SK-N-SH (cell line): ENCODE measurements at regions not wholly inside any gene's neighbourhood (a gene's known extent, or its start where the extent isn't known, plus 50 kb on each side); places are given as distances from the start of the nearest gene placed in this dataset.

Experiments
- CTCF ChIP-seq: fragments of 200-600 bp; sonication (generic); IDR thresholded peaks from 2 replicates; pipeline ENCODE4 v1.6.1; 2017; ENCODE audit warnings: antibody characterized with exemption, mild to moderate bottlenecking, moderate library complexity
- GABPA ChIP-seq: IDR thresholded peaks from 2 replicates; pipeline ENCODE4 v1.4.0; 2012; ENCODE audit warnings: low read depth, mild to moderate bottlenecking
- JUND ChIP-seq: IDR thresholded peaks from 2 replicates; pipeline ENCODE4 v1.4.0; 2012
- MAX ChIP-seq: IDR thresholded peaks from 2 replicates; pipeline ENCODE4 v1.4.0; 2012; ENCODE audit warnings: low read depth
- POLR2AphosphoS5 ChIP-seq: IDR thresholded peaks from 2 replicates; pipeline ENCODE4 v1.6.1; 2012; ENCODE audit warnings: low read depth, low read length
- RAD21 ChIP-seq: IDR thresholded peaks from 2 replicates; pipeline ENCODE4 v1.6.1; 2012; ENCODE audit warnings: mild to moderate bottlenecking, low read length
- RFX5 ChIP-seq: IDR thresholded peaks from 2 replicates; pipeline ENCODE4 v1.6.1; 2012; ENCODE audit warnings: mild to moderate bottlenecking, improper control_type of control experiment, low read length
- SIN3A ChIP-seq: IDR thresholded peaks from 2 replicates; pipeline ENCODE4 v1.6.1; 2012; ENCODE audit warnings: low read depth, mild to moderate bottlenecking, low read length, moderate library complexity, borderline replicate concordance
- TAF1 ChIP-seq: IDR thresholded peaks from 2 replicates; pipeline ENCODE4 v1.6.1; 2012; ENCODE audit warnings: low read depth, mild to moderate bottlenecking, low read length, moderate library complexity, borderline replicate concordance
- USF2 ChIP-seq: fragments of 150-350 bp; IDR thresholded peaks from 2 replicates; pipeline ENCODE4 v1.6.1; 2017; ENCODE audit warnings: antibody characterized with exemption, low read length, low read depth, borderline replicate concordance
- ZBTB33 ChIP-seq: IDR thresholded peaks from 2 replicates; pipeline ENCODE4 v1.4.0; 2012; ENCODE audit warnings: low read depth, borderline replicate concordance
- TF ChIP-seq, protein P1 (sequence below): IDR thresholded peaks from 2 replicates; pipeline ENCODE4 v1.4.0; 2012; ENCODE audit warnings: low read depth, borderline replicate concordance
- TF ChIP-seq, protein P2 (sequence below): IDR thresholded peaks from 2 replicates; pipeline ENCODE4 v1.6.1; 2012; ENCODE audit warnings: mild to moderate bottlenecking, low read depth, low read length, moderate library complexity
- TF ChIP-seq, protein P3 (sequence below): IDR thresholded peaks from 2 replicates; pipeline ENCODE4; 2012

DNA sequence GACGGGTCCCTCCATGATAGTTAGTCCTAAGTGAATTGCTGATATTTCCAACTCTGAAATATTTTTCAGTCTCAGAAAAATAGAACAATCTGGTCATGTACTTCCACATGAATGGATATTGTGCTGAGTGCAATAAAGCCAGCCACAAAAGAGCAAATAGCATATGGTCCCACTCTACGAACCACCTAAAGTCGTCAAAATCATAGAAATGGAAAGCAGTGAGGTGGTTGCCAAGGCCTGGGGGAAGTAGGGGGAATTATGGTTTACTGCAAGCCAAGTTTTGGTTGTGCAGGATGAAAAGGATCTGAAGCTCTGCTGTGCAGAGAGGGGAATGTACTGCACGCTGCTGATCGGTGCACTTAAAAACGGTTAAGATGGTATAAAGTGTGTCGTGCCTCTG, 313.8 kb upstream of the ADARB2 start:
- TF ChIP-seq CTCF (no peak), MAX (no peak), RFX5 (no peak), RAD21 (no peak), JUND (no peak), GABPA (no peak), TAF1 (no peak), ZBTB33 (no peak), POLR2AphosphoS5 (no peak), USF2 (no peak), SIN3A (no peak)
- TF ChIP-seq, protein P1, sequence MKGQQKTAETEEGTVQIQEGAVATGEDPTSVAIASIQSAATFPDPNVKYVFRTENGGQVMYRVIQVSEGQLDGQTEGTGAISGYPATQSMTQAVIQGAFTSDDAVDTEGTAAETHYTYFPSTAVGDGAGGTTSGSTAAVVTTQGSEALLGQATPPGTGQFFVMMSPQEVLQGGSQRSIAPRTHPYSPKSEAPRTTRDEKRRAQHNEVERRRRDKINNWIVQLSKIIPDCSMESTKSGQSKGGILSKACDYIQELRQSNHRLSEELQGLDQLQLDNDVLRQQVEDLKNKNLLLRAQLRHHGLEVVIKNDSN, result no peak
- TF ChIP-seq, protein P2, sequence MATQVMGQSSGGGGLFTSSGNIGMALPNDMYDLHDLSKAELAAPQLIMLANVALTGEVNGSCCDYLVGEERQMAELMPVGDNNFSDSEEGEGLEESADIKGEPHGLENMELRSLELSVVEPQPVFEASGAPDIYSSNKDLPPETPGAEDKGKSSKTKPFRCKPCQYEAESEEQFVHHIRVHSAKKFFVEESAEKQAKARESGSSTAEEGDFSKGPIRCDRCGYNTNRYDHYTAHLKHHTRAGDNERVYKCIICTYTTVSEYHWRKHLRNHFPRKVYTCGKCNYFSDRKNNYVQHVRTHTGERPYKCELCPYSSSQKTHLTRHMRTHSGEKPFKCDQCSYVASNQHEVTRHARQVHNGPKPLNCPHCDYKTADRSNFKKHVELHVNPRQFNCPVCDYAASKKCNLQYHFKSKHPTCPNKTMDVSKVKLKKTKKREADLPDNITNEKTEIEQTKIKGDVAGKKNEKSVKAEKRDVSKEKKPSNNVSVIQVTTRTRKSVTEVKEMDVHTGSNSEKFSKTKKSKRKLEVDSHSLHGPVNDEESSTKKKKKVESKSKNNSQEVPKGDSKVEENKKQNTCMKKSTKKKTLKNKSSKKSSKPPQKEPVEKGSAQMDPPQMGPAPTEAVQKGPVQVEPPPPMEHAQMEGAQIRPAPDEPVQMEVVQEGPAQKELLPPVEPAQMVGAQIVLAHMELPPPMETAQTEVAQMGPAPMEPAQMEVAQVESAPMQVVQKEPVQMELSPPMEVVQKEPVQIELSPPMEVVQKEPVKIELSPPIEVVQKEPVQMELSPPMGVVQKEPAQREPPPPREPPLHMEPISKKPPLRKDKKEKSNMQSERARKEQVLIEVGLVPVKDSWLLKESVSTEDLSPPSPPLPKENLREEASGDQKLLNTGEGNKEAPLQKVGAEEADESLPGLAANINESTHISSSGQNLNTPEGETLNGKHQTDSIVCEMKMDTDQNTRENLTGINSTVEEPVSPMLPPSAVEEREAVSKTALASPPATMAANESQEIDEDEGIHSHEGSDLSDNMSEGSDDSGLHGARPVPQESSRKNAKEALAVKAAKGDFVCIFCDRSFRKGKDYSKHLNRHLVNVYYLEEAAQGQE, result no peak
- TF ChIP-seq, protein P3, sequence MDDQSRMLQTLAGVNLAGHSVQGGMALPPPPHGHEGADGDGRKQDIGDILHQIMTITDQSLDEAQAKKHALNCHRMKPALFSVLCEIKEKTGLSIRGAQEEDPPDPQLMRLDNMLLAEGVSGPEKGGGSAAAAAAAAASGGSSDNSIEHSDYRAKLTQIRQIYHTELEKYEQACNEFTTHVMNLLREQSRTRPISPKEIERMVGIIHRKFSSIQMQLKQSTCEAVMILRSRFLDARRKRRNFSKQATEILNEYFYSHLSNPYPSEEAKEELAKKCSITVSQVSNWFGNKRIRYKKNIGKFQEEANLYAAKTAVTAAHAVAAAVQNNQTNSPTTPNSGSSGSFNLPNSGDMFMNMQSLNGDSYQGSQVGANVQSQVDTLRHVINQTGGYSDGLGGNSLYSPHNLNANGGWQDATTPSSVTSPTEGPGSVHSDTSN, result no peak
